ENCODE measurements at regions not wholly inside any gene's neighbourhood (a gene's known extent, or its start where the extent isn't known, plus 50 kb on each side); places are given as distances from the start of the nearest gene placed in this dataset.
A peak's percentile ranks its signal among the peaks of the same experiment; 100 is the strongest.
"Not testable (repeated sequence)": the region's sequence is repeated elsewhere in the genome, so short reads cannot be mapped to it uniquely, and the experiment has no call there.

DNA sequence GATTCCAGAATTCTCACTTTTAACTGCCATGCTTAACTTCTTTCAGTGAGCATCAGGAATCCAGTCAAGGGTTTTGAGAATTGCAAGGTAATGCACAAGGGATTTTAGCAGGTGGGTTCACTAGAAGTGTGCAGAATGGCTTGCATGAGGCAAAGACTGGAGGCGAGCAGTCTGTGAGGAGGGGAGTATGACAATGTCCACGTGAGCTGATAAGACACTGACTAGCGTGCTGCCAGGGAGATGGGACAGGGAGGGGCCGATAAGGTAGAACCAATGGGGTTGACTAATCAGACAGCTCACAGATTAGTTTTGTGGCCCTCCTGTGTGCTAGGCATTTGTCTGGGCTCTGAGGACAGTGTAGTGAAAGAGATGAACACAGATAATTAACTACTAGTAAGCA, 102.0 kb upstream of the DAZL start:
- no peak for DNase-seq (ENCODE audit: low read depth, low spot score)

DNA sequence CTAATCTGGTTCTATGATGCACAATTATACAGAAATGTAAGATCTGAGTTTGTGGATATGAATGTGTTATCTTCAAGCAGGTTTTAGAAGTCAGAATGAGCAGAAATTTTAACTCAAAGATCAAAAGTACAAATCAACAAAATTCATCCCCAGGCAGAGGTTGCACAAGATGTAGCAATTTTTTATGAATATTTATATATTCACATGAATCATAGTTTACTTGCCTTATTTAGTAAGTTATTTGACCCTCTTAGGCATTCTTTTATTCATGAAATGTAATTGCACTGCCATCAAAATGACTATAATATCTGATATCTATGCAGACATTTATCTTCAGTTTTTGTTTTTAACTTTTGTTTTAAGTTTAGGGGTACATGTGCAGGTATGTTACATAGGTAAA, 103.1 kb upstream of the DAZL start:
- no peak for DNase-seq (ENCODE audit: low read depth, low spot score)

DNA sequence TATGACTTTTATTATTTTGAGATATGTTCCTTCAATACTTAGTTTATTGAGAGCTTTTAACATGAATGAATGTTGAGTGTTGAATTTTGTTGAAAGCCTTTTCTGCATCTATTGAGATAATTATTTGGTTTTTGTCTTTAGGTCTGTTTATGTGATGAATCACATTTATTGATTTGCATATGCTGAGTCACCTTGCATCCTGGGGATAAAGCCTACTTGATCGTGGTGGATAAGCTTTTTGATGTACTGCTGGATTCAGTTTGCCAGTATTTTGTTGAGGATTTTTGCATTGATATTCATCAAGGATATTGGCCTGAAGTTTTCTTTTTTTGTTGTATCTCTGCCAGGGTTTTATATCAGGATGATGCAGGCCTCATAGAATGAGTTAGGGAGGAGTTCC, 106.5 kb upstream of the DAZL start:
- DNase-seq (ENCODE audit: low read depth, low spot score), result not testable (repeated sequence)

DNA sequence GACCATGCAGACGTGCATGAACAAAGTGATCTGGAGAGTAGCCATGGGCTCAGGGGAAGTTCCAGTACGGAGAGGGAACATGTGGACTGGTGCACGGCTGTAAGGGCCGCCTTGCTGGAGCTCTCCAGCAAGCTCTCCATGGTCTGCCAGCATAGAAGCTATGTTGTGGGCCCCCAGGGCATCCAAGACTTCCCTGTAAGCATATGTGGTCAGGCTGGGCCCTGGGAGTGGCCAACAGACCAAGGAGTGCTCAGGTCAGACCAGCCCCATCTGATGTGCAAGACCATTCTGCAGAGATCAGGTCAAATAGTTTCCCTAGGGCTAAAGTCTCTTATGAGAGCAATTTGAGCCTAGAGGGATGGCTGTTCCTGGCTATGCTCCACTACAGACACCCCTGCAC, 110.1 kb upstream of the DAZL start:
- DNase-seq (ENCODE audit: low read depth, low spot score), result no peak

DNA sequence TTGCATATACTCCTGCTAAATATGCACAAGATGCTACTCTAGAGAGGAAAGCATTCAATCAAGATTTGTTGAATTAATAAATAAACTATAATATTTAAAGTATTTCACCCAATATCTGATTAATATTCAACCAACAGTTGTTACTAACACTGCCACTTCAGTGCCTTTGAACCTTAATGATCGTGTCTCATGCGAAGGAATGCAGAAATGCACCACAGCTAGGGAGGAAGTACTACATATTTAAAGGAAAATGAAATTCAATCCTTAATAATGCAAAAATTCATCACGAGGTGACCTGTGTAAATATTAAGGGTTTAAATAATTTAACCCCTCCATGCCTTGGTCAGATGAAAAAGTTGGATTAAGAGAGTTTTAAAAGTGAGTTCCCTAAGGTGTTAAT, 114.2 kb upstream of the DAZL start:
- no peak for DNase-seq (ENCODE audit: low read depth, low spot score)

DNA sequence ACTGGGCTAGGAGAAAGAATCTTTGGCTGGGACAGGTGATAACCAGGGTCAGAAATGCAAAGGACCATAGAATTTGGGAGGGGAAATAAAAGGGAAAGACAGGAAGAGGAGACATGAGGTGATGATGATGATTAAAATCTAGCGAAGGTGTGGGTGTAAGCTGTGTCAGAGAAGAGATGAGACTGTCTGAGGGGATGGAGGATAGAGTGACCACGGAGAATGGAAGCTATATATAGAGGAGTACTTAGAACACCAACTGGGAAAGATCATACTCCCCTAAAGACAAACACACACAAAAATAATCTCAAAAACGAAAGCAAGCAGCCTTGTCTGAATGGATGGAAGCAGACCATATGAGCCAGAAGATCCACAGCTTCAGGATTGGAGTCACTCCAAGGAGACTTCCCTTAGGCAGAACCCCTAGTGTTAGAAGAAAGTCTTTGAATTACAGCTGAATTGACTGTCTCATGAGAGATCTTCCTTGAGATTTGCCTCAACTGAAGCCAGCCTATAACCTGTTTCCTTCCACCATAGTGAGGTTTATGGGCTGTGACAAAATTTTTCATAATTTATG, 115.2 kb upstream of the DAZL start:
- DNase-seq (ENCODE audit: low read depth, low spot score), result no peak

DNA sequence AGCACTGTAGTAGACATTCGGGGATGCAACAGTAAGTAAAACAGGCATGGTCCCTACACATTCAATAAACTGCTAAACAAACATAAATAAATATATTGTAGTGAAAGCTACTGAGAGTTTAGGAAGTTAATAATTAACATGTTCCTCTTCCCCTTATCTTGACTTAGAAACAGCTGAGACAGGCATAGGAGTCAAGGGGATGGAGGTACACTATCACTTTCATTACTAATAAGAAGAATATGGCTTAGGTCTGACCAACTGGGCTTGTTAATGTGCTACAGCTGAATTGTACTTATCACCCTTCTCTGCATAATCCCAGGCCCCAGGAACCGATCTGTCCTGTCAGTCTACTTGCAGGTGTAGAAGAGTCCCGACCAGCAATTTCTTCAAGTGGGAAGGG, 116.3 kb upstream of the DAZL start:
- DNase-seq (ENCODE audit: low read depth, low spot score), result no peak

DNA sequence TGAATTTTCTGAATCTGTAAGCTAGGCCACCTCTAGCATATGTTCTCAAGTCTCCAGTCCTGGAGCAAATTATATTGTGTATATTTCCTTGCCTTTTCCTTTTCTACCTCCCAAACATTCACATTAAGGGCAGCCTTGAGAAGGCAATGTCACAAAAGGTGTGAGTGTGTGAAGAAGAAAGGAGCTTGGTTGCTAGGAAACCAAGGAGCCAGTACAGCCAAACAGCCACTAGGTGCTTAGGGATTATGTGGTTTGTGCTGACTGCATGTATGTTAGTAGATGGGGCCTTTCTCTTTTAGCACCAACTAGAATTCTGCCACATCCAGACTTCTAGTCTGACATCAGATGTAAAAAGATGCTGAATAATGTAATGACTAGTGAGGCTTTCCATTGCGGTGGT, 118.8 kb upstream of the DAZL start:
- DNase-seq (ENCODE audit: low read depth, low spot score), result no peak

DNA sequence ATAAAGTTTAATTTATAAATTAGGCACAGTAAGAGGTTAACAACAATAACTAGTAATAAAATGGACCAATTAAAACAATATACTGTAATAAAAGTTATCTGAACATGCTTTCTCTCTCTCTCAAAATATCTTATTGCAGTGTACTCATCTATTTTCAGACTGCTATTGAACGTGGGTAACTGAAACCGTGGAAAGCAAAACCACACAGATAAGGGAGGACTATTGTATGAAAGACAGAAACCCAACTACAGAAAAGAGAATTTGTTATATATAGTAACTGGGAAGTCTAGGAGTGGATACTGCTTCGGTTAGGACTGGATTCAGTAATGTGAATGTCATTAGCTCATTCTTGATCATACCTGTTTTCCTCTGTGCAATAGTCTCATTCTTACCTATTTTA, 119.3 kb upstream of the DAZL start:
- DNase-seq (ENCODE audit: low read depth, low spot score), result no peak

DNA sequence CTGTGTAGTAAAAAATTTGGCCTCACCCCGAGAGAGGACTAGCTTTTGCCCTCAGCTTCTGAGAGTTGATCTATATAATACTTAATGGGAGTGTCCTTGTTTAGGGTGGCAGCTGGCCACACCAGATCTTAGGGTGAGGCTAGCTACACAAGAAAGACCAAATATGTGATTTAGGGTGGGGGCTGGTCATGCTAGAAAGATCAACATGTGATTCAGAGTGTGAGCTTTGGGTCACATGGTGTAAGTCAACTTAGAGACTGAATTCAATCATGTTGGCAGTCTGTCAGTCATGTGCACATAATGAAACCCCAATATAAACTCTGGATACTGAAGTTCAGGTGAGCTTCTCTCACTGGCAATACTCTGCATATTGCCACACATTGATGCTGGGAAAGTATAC, 120.7 kb upstream of the DAZL start:
- no peak for DNase-seq (ENCODE audit: low read depth, low spot score)

DNA sequence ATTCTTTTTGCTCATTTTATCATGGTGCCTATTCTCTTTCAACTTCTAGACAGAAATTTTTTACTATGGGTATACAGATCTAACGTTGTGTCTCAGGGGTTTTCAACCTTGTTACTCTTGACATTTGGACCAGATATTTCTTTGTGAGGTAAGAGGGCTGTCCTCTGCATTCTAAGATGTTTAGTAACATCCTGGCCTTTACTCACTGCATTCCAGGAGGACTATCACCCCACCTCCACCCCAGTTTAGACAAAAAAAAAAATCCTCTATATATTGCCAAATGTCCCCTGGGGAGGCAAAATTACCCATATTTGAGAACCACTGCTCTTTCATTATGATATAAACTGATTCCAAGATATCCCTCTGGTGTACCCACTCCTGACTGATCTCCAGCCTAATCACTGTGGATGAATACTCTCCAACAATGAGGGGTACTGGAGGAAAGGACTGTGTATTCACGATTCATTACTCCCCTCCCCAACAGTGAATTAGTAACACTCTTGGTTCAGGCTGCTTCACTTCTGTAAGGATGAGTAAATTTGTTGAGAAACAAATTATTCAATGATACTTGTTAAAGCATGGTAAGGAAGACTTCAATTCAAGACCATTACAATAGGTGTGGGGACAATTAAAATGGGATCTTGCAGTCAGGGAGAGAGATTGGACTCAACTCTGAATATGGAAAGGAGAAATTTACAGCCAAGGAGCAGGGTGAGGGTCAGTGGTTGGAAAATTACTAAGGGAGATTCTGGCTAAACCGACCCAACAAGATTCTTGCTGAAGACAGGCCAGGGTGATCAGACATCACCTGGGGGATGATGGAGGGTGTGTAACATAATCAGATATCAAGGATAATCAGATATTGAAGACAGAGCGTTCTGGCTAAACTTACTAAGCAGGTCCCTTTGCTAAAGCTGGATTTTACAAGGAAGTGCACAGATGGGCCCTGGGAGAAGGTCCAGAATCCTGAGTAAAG, 123.8 kb upstream of the DAZL start:
- DNase-seq (ENCODE audit: low read depth, low spot score), result no peak

DNA sequence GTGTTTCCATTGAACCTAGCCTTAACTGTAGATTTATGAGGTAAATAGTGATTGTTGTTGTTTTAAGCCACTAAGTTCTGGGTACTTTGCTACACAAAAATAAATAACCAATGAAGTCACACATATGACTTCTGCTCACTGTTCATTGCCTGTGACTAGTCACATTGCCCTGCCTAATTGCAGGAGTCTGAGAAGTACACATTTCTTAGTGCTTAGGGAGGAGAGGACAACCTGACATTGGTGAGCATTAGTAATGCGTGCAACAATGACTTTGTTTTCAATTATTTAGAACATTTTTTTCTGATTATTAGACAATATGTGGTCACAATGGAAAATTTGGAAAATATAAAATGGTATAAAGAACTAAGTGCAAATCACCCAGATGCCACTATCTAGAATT, 133.2 kb upstream of the DAZL start:
- DNase-seq (ENCODE audit: low read depth, low spot score), result no peak

DNA sequence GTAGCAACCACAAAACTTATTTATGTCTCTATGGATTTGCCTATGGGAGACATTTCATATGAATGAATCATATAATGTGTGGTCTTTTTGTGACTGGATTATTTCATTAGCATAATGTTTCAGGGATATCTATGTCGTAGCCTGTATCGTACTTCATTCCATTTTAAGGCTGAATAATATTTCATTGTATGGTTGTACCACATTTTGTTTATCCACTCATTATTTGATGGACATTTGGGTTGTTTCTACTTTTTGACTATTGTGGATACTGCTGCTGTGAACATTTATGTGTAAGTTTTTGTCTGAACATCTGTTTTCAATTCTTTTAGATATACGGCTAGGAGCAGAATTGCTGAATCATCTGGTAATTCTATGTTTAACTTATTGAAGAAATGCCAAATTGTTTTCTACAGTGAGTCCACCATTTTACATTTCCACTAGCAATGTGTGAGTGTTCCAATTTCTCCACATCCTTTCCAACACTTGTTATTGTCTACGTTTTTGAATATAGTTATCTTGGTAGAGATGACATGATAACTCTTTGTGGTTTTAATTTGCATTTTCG, 134.4 kb upstream of the DAZL start:
- no peak for DNase-seq (ENCODE audit: low read depth, low spot score)

DNA sequence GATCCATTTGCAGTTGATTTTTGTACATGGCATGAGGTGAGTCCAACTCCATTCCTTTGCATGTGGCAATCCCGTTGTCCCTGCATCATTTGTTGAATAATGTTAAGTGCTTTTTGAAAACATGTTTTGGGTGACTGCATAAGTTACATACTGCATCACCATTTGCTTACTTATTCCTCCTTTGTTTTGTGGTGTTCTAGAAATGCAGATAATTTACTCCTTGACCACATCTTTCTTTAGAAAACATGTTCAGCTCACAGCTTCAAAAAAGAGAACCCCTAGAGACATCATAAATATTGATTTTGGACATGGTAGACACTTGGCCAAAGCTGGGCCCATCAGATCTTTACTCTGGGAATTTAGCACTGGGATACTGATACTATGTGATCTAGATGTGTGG, 135.3 kb upstream of the DAZL start:
- peak; percentile 57 for DNase-seq (ENCODE audit: low read depth, low spot score)

DNA sequence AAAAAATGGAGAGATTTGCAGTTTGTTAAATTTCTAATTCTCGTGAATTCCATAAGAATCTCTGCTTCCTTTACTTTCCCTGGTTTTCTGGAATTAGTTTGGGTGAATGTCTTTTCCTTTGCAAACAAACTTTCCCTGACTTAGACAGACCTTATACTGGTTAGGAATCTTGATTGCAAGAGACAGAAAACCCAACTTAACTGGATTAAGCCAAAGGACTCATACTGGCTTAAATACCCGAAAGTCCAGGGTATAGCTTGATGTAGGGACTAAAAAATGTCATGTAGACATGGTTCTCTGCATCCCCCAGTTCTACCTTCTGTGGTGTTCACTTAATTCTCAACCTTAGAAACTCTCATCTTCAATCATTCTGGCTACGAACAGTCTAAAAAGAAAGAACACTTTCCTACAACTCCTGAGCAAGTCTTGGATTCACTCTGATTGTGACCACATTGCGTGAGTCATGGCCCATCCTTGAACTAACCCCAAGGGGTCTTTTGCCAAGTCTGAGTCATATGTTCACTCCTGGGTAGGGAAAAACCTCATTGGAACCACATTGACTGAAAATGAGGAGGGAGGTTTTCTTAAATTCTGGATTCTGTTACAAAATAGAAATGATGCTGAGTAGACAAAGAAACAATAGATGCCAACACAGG, 136.0 kb upstream of the DAZL start:
- DNase-seq (ENCODE audit: low read depth, low spot score), result peak; percentile 78

DNA sequence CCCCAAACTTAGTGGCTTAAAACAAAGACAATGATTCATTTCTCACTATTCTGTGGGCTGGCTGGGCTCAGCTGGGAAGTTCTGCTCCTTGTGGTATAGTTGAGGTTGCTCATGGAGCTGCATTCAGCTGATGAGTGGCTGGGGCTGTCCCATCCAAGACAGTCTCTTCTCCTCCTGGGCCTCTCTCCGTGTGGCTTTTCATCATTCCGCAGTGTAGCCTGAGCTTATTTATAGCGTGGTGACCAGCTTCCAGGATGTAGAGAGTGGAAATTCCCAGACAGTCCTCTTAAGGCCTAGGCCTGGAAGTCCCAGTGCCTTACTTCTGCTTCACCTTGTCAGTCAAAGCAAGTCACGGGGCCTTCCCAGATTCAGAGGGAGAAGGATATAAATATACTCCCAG, 136.7 kb upstream of the DAZL start:
- DNase-seq (ENCODE audit: low read depth, low spot score), result no peak

DNA sequence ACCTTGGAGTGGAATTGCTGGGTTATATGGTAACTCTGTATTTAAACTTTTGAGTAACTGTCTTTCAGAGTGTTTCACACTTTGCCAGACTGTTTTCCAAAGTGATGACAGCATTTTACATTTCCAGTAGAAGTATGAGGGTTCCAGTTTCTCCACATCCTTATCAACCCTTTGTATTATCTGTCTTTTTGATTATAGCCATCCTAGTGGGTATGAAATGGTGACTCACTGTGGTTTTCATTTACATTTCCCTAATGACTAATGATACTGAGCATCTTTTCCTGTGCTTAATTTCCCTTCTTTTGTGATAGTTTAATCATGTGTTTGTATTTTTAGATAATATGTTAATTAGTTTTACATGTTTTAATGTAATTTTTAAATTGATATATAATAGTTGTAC, 138.1 kb upstream of the DAZL start:
- DNase-seq (ENCODE audit: low read depth, low spot score), result no peak

DNA sequence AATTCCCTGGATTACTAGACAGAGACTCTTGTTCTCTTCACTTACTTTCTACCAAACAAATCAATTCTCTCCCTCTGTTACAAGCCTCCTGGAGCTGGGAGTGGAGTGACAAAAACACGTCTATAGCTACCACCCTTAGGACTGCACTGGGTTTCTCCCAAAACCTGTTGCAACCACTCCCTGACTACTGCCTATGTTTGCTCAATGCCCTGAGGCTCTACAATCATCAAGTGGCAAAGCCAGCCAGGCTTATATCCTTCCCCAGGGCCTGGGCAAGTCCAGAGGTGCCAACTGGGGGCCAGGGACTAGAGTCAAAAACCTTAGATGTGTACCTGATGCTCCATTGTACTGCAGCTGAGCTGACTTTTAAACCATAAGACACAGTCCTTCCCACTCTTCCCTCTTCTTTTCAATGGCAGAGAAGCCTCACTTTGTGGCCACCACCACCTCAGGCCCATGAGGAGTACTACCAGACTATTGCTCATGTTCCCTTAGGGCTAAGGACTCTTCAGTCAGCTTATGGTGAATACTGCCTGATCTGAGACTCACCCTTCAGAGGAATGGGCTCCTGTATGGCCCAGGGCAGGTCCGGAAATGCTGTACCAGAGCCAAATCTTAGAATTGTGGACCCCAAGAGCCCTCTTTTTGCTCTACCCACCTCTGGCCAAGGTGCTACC, 125.4 kb upstream of the PLCL2 start:
- DNase-seq (ENCODE audit: low read depth, low spot score), result no peak

DNA sequence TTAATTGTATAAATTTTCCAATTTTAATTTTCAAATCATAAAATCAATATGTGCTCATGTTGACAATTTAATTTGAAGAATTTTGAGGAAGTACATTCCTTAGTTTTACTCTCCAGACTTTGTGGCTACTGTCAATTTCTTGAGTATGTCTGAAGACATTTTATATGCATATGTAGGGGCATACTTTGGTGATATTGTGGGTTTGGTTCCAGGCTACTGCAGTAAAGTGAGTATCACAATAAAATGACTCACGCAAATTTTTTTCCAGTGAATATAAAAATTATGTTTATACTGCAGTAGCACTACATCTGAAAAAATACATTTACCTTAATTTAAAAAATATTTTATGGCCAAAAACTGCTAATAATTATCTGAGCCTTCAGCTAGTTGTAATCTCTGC, 123.2 kb upstream of the PLCL2 start:
- DNase-seq (ENCODE audit: low read depth, low spot score), result no peak

DNA sequence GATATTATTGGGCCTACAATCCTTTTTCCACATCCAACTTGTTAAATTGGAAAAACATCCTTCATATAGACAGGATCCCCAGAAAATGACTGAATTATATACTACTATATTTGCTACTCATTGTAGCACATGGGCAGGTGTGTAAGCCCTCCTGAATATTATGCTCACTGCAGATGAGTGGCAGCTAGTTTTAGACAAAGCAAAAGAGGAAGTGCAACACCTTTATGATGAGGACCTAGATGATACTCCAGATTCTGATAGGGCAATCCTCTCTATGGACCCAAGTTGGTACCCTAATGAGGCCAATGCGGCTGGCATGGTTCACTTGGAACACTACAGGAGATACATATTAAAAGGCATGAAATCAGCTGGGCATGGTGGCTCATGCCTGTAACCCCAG, 119.1 kb upstream of the PLCL2 start:
- no peak for DNase-seq (ENCODE audit: low read depth, low spot score)

DNA sequence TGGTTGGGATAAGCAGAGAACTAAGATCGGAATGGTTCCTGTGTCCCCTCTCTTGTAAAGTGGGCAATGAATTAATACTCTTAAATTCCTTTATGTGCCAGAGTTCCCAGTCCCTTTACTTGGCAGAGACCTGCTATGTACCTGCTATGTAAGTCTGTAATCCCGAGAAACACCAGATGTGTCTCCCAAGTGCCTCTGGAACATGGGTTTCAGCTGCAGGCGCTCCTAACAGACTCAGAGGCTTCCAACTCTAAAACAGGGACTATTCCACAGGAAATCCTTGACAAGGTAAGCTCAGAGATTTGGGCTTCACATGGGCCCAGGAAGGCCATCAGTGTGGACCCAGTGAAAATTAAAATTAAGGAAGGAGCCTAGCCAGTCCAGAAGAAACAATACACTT, 117.7 kb upstream of the PLCL2 start:
- DNase-seq (ENCODE audit: low read depth, low spot score), result no peak

DNA sequence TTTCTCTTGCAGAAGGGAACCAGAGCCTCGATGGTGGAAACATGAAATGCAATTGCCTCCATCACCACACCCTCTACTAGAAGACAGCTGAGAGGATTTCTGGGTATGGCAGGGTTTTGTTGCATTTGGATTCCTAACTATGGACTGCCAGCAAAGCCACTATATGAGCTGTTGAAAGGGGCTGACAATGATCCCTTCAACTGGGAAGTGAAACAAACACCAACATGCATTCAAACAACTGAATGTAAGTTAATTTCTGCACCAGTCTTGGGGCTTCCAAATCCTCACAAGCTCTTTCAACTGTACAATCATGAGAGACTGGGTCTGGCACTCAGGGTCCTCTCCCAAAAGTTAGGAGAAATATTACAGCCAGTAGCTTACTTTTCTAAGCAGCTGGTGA, 116.7 kb upstream of the PLCL2 start:
- no peak for DNase-seq (ENCODE audit: low read depth, low spot score)

Data from smooth muscle cell of the brain vasculature (primary cell).